SK-N-SH (cell line): ENCODE measurements at regions not wholly inside any gene's neighbourhood (a gene's known extent, or its start where the extent isn't known, plus 50 kb on each side); places are given as distances from the start of the nearest gene placed in this dataset.

Source experiments
- CTCF ChIA-PET: fragments of 300-600, 350-600 bp; formaldehyde crosslinking; extraction: SDS; loops from one replicate; lab custom pipeline; 2021; lab: Yijun Ruan, JAX
- POLR2A ChIA-PET: fragments of 350-600 bp; sonication (Branson Sonifier 250); formaldehyde crosslinking; extraction: SDS; loops from one replicate; lab custom pipeline; 2020; ENCODE audit warnings: antibody characterized with exemption, inconsistent platforms; lab: Yijun Ruan, JAX
- DNase-seq: peaks from one replicate; pipeline ENCODE4 v3.0.0; 2012
- H2AFZ ChIP-seq: fragments of 200-600 bp; sonication (generic); 2 replicates; pipeline ENCODE4 v1.8.1; 2016; ENCODE audit warnings: antibody characterized with exemption, mild to moderate bottlenecking, low read depth
- H3F3A ChIP-seq: fragments of 200-600 bp; sonication (generic); replicated peaks from 2 replicates; pipeline ENCODE3; 2016; ENCODE audit warnings: antibody characterized with exemption, mild to moderate bottlenecking; ENCODE audit not compliant: insufficient read depth
- H3K27ac ChIP-seq, 2 experiments: fragments of 200-500 bp in 1 of 2; fragments of 200-600 bp in 1 of 2; sonication (Bioruptor generic) in 1 of 2; sonication (generic), shearing (Covaris generic) in 1 of 2; 2 replicates each; pipeline versions ENCODE4 v1.5.1 to v1.6.1; 2014 to 2016; ENCODE audit warnings: low read depth in 2 of 2, inconsistent platforms in 1 of 2, low read length in 1 of 2, mild to moderate bottlenecking in 1 of 2, mixed read lengths in 1 of 2
- H3K27me3 ChIP-seq: fragments of 200-600 bp; sonication (generic), shearing (Covaris generic); 2 replicates; pipeline ENCODE4 v1.6.1; 2016; ENCODE audit warnings: mixed run types; ENCODE audit not compliant: insufficient read depth
- H3K36me3 ChIP-seq, 2 experiments: fragments of 200-500 bp in 1 of 2; fragments of 200-600 bp in 1 of 2; sonication (Bioruptor generic) in 1 of 2; sonication (generic) in 1 of 2; replicated peaks in 1 of 2; 2 replicates each; pipeline versions ENCODE3 to v1.5.1; 2014 to 2016; ENCODE audit warnings: low read length in 1 of 2, mild to moderate bottlenecking in 1 of 2; ENCODE audit not compliant: insufficient read depth in 2 of 2, control insufficient read depth in 1 of 2
- H3K4me1 ChIP-seq, 2 experiments: fragments of 200-500 bp in 1 of 2; fragments of 200-600 bp in 1 of 2; sonication (Bioruptor generic) in 1 of 2; sonication (generic), shearing (Covaris generic) in 1 of 2; 2 replicates each; pipeline versions ENCODE4 v1.5.1 to v1.6.1; 2014 to 2016; ENCODE audit warnings: low read depth in 1 of 2, low read length in 1 of 2, mixed run types in 1 of 2; ENCODE audit not compliant: insufficient read depth in 2 of 2, control insufficient read depth in 1 of 2
- H3K4me2 ChIP-seq: fragments of 200-600 bp; sonication (generic), shearing (Covaris generic); 2 replicates; pipeline ENCODE4 v1.6.1; 2017; ENCODE audit warnings: mixed run types
- H3K4me3 ChIP-seq, 2 experiments: fragments of 200-500 bp in 1 of 2; fragments of 200-600 bp in 1 of 2; sonication (Bioruptor generic) in 1 of 2; sonication (generic), shearing (Covaris generic) in 1 of 2; 2 replicates each; pipeline versions ENCODE4 v1.5.1 to v1.8.1; 2014 to 2016; ENCODE audit warnings: low read depth in 2 of 2, inconsistent platforms in 1 of 2, low read length in 1 of 2, mild to moderate bottlenecking in 1 of 2, mixed read lengths in 1 of 2, moderate library complexity in 1 of 2
- H3K79me2 ChIP-seq: fragments of 200-600 bp; sonication (generic); 2 replicates; pipeline ENCODE4 v1.8.1; 2017; ENCODE audit warnings: mild to moderate bottlenecking; ENCODE audit not compliant: insufficient read depth
- H3K9ac ChIP-seq: fragments of 200-600 bp; sonication (generic); 2 replicates; pipeline ENCODE4 v1.6.1; 2017; ENCODE audit warnings: mixed run types
- H3K9me2 ChIP-seq: fragments of 200-600 bp; sonication (generic); 2 replicates; pipeline ENCODE4 v1.6.1; 2017; ENCODE audit warnings: mixed run types
- H3K9me3 ChIP-seq: fragments of 200-600 bp; sonication (generic); 2 replicates; pipeline ENCODE4 v1.6.1; 2017; ENCODE audit warnings: mixed run types, mild to moderate bottlenecking, moderate library complexity
- H4K20me1 ChIP-seq: fragments of 200-600 bp; sonication (generic); 2 replicates; pipeline ENCODE4 v1.6.1; 2017; ENCODE audit warnings: mild to moderate bottlenecking, mixed run types; ENCODE audit not compliant: insufficient read depth
- CTCF ChIP-seq: fragments of 200-600 bp; sonication (generic); IDR thresholded peaks from 2 replicates; pipeline ENCODE4 v1.6.1; 2017; ENCODE audit warnings: antibody characterized with exemption, mild to moderate bottlenecking, moderate library complexity
- ELF1 ChIP-seq: IDR thresholded peaks from 2 replicates; pipeline ENCODE4 v1.4.0; 2012
- EP300 ChIP-seq, 2 experiments: IDR thresholded peaks; 2 replicates each; pipeline versions ENCODE4 v1.4.0 to v1.6.1; 2012; ENCODE audit warnings: borderline replicate concordance in 1 of 2, low read depth in 1 of 2, low read length in 1 of 2
- FOXM1 ChIP-seq: IDR thresholded peaks from 2 replicates; pipeline ENCODE4 v1.4.0; 2012; ENCODE audit warnings: low read depth, mild to moderate bottlenecking
- GATA2 ChIP-seq: sonication (generic); formaldehyde crosslinking; IDR thresholded peaks from 2 replicates; pipeline ENCODE4 v1.5.0; 2020; ENCODE audit warnings: mild to moderate bottlenecking, missing genetic modification reagents
- JUND ChIP-seq: IDR thresholded peaks from 2 replicates; pipeline ENCODE4 v1.4.0; 2012
- MXI1 ChIP-seq: IDR thresholded peaks from 2 replicates; pipeline ENCODE4 v1.6.1; 2012; ENCODE audit warnings: mild to moderate bottlenecking, low read depth, low read length, improper control_type of control experiment
- NFIC ChIP-seq: IDR thresholded peaks from 2 replicates; pipeline ENCODE4 v1.4.0; 2012; ENCODE audit warnings: borderline replicate concordance
- PBX3 ChIP-seq: IDR thresholded peaks from 2 replicates; pipeline ENCODE4; 2012
- POLR2AphosphoS5 ChIP-seq: IDR thresholded peaks from 2 replicates; pipeline ENCODE4 v1.6.1; 2012; ENCODE audit warnings: low read depth, low read length
- RAD21 ChIP-seq: IDR thresholded peaks from 2 replicates; pipeline ENCODE4 v1.6.1; 2012; ENCODE audit warnings: mild to moderate bottlenecking, low read length
- RCOR1 ChIP-seq: fragments of 150-350 bp; IDR thresholded peaks from 2 replicates; pipeline ENCODE4 v1.6.1; 2017; ENCODE audit warnings: antibody characterized with exemption, low read length
- REST ChIP-seq: IDR thresholded peaks from 2 replicates; pipeline ENCODE4 v1.6.1; 2012; ENCODE audit warnings: mild to moderate bottlenecking, low read depth, low read length, moderate library complexity
- RFX5 ChIP-seq: IDR thresholded peaks from 2 replicates; pipeline ENCODE4 v1.6.1; 2012; ENCODE audit warnings: mild to moderate bottlenecking, improper control_type of control experiment, low read length
- RXRA ChIP-seq: IDR thresholded peaks from 2 replicates; pipeline ENCODE4 v1.4.0; 2012; ENCODE audit warnings: low read depth, mild to moderate bottlenecking, borderline replicate concordance
- SMC3 ChIP-seq: IDR thresholded peaks from 2 replicates; pipeline ENCODE4 v1.6.1; 2012; ENCODE audit warnings: low read depth, low read length, improper control_type of control experiment
- TAF1 ChIP-seq: IDR thresholded peaks from 2 replicates; pipeline ENCODE4 v1.6.1; 2012; ENCODE audit warnings: low read depth, mild to moderate bottlenecking, low read length, moderate library complexity, borderline replicate concordance
- TCF12 ChIP-seq: IDR thresholded peaks from 2 replicates; pipeline ENCODE4 v1.4.0; 2012
- TEAD4 ChIP-seq: IDR thresholded peaks from 2 replicates; pipeline ENCODE4 v1.4.0; 2012; ENCODE audit warnings: mild to moderate bottlenecking, borderline replicate concordance; ENCODE audit not compliant: insufficient read depth
- WGBS: methylation state at CpG from one replicate; pipeline ENCODE4 v1.1.6; 2017; ENCODE audit warnings: low lambda C conversion rate; 5-methylcytosine and 5-hydroxymethylcytosine counted together

DNA sequence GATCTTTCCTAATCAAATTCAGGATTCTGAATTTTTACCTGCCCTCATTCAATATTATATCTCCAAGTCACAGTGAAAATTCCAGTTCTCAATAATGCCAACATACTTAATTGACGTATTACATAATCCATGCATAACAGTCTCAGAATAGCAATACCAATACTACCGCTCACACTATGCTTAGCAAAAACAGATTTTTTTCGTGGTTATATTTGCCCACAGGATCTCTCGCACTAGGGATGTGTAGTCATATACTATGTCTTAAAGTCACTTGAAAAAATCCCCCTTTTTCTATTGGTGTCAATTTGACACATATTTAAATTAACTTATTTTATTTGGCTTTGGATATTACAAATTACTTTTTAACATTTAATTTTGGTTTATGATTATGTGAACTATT lies 323.1 kb upstream of the SLC35B3 start:
- H3K27me3 ChIP-seq = no peaks in the 10 kb centered on the region
- H3K4me3 ChIP-seq = no peak overlapping the region
- 36% methylated on average over 4 of the region's 4 CpGs for WGBS
- no peak overlapping the region for H3K27ac ChIP-seq
- TF ChIP-seq NFIC (no peak), PBX3 (no peak), POLR2AphosphoS5 (no peak), EP300 (IDR thresholded peaks at IDR 0.05; ENCODE audit: borderline replicate concordance in 1 of 2, low read depth in 1 of 2, low read length in 1 of 2) (no peak), ELF1 (no peak), RAD21 (no peak), TCF12 (no peak), MXI1 (no peak), GATA2 (CRISPR knock-in tag) (no peak), TEAD4 (no peak), JUND (no peak), RFX5 (no peak), CTCF (no peak), FOXM1 (no peak), SMC3 (no peak), RCOR1 (no peak), TAF1 (no peak), REST (no peak), RXRA (no peak)
- DNase-seq = no peak
- no peaks in the 10 kb centered on the region for H4K20me1 ChIP-seq
- H3K4me1 ChIP-seq = no peaks in the 10 kb centered on the region
- no peak overlapping the region for H2AFZ ChIP-seq
- H3K4me2 ChIP-seq = no peak overlapping the region
- H3K36me3 ChIP-seq = no peaks in the 10 kb centered on the region
- ChIA-PET POLR2A (no interaction called here), CTCF (no interaction called here)
- H3F3A ChIP-seq = no peaks in the 10 kb centered on the region
- H3K9me3 ChIP-seq = no peaks in the 10 kb centered on the region
- no peak overlapping the region for H3K9ac ChIP-seq
- no peaks in the 10 kb centered on the region for H3K79me2 ChIP-seq
- no peaks in the 10 kb centered on the region for H3K9me2 ChIP-seq
